ENCODE measurements at regions not wholly inside any gene's neighbourhood (a gene's known extent, or its start where the extent isn't known, plus 50 kb on each side); places are given as distances from the start of the nearest gene placed in this dataset.

- TF ChIP-seq EZH2phosphoT487 (IDR thresholded peaks at IDR 0.05; ENCODE audit: borderline replicate concordance), result no peak
- TF ChIP-seq, protein P1, sequence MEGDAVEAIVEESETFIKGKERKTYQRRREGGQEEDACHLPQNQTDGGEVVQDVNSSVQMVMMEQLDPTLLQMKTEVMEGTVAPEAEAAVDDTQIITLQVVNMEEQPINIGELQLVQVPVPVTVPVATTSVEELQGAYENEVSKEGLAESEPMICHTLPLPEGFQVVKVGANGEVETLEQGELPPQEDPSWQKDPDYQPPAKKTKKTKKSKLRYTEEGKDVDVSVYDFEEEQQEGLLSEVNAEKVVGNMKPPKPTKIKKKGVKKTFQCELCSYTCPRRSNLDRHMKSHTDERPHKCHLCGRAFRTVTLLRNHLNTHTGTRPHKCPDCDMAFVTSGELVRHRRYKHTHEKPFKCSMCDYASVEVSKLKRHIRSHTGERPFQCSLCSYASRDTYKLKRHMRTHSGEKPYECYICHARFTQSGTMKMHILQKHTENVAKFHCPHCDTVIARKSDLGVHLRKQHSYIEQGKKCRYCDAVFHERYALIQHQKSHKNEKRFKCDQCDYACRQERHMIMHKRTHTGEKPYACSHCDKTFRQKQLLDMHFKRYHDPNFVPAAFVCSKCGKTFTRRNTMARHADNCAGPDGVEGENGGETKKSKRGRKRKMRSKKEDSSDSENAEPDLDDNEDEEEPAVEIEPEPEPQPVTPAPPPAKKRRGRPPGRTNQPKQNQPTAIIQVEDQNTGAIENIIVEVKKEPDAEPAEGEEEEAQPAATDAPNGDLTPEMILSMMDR (IDR thresholded peaks at IDR 0.05 in 2 of 3, conservative IDR thresholded peaks at IDR 0.05 in 1 of 3; ENCODE audit: borderline replicate concordance in 1 of 3, insufficient read depth in 1 of 3, low read depth in 2 of 3, low read length in 2 of 3), result no peak
Observed at GRCh38 chr6:95404777-95405176, 172.6 kb upstream of the MANEA start.
